GM20000 (cell line): ENCODE measurements at regions not wholly inside any gene's neighbourhood (a gene's known extent, or its start where the extent isn't known, plus 50 kb on each side); places are given as distances from the start of the nearest gene placed in this dataset.

Experiments used
- DNase-seq: peaks from one replicate; pipeline ENCODE4 v3.0.0; 2012; ENCODE audit warnings: low spot score
- CTCF ChIP-seq: IDR thresholded peaks from 2 replicates; pipeline ENCODE4 v1.5.1; 2012; ENCODE audit warnings: mild to moderate bottlenecking, control low read depth; ENCODE audit errors: extremely low read depth, missing control alignments

DNA sequence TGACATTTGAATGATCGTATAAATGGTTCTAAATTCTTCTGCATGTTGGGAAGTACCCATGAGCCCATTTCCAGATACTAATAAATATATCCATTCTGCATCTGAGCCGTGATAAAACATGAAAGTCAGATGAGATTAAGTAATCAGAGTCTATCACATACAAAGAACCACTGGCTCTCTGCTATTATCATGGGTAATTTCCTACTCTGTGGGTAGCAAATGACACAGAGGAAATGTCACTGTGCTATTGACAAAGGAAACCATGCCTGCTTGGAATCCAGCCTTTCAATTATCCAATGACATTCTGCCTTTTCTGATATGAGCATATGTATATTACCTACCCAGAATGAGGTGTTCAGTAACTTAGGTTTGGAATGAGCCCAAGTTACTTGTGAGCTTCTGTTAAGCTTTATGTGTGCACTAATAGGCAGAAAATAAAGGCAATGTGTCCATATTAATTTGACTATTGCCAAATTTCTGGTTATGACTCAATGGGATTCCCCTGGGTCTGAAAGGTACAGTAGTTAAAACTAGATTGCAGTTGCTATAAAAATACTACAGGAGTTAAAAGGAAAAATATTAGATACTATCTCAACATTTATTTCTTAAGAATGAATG is 238.7 kb upstream of the KCNIP4 start:
- TF ChIP-seq CTCF: no peak
- no peak for DNase-seq

DNA sequence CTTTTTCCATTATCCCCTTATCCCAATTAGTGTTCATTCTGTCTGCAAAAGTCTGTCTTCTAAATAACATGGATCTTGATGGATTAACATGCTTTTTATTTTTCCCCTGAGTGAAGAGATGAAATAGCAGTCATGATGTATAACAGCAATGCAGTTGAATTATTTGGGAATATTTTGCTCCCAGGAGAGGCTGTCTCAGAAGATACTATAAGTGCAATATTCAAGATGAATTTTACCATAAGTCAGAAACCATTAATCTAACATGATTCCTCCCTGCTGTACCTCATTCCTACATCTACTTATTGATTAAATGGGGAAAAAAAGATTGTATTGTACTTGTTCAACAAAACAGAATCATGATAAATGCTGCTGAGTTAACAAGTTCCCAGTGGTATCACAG is 233.2 kb upstream of the KCNIP4 start:
- DNase-seq: no peak

GRCh38 chr4:22179124-22179874 is 230.7 kb upstream of the KCNIP4 start:
- no peak for DNase-seq
- no peak for TF ChIP-seq CTCF

More for the DNA sequence above, 233.2 kb upstream of the KCNIP4 start:
- no peak for TF ChIP-seq CTCF

DNA sequence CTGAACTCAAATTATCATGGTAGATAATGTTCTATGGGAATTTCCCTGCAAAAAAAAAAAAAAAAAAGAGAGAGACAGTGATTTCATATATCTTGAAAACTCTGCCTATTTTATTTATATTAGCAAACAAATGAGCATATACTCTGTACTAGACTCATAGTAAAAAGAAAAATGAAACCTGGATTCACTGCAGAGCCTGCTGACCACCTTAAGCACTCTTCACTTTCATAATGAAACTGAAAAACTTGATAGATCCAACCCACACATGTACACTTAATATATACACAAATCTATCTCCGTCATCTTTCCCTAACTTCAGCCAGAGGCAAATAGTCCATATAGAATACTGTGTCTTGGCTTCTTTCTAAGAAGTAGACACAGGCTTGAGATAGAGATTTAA is 226.1 kb upstream of the KCNIP4 start:
- TF ChIP-seq CTCF: no peak
- no peak for DNase-seq

GRCh38 chr4:22170353-22170752 is 221.8 kb upstream of the KCNIP4 start:
- no peak for DNase-seq
- no peak for TF ChIP-seq CTCF

GRCh38 chr4:22167201-22167600 is 218.6 kb upstream of the KCNIP4 start:
- DNase-seq: no peak
- no peak for TF ChIP-seq CTCF

- TF ChIP-seq CTCF: no peak
- no peak for DNase-seq
Observed at GRCh38 chr4:22162454-22162853, 213.9 kb upstream of the KCNIP4 start.
